G401.6 (cell line): ENCODE measurements at regions not wholly inside any gene's neighbourhood (a gene's known extent, or its start where the extent isn't known, plus 50 kb on each side); places are given as distances from the start of the nearest gene placed in this dataset.

Source experiments
- FAIRE-seq: peaks from 2 replicates; lab custom pipeline; 2012; peaks lifted over from hg19 to GRCh38; lab: Jason Lieb, UNC

DNA sequence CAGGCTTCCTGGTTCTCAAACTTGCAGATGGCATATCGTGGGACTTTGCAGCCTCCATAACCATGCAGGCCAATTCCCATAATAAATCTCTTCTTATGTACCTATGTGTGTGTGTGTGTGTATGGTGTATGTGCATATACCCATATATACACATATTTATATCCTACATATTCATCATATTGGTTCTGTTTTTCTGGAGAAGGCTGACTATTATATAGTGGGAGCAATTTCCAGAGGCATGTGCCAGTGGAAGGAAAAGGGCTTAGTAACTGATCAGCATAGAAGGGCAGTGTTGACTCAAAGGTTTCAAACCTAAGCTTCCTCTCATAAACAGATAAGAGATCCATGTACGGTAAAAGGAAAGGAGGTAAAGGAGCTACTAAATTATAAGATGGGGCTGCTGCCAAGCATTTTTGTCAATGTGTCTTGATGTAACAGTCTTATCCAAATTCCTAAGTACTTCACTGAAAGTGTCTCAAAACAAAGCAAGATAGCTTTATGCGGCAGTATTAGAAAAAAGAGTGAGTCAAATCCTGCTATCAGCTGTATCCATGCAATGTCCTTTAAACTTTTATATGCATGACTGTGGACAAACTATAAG lies 432.1 kb downstream of the TBC1D4 start:
- no peak for FAIRE-seq

DNA sequence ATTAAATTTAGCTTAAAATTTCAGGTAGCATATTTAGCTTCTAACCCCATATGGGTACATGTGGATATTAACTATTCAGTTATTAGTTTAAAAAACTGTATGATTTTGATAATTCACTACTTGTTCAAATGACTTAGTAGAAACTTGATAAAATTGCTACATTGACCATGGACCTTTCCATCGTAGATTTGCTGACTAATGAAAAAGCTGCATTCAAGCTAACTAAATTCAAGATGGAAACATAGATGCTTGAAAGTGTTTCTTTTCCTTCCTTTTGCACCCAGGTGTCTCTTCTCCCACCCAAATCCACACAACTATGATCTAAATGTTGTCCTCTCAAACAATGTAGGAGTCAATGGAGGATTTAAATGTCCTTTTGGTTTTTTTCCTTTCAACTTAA lies 439.2 kb downstream of the TBC1D4 start:
- FAIRE-seq: no peak

DNA sequence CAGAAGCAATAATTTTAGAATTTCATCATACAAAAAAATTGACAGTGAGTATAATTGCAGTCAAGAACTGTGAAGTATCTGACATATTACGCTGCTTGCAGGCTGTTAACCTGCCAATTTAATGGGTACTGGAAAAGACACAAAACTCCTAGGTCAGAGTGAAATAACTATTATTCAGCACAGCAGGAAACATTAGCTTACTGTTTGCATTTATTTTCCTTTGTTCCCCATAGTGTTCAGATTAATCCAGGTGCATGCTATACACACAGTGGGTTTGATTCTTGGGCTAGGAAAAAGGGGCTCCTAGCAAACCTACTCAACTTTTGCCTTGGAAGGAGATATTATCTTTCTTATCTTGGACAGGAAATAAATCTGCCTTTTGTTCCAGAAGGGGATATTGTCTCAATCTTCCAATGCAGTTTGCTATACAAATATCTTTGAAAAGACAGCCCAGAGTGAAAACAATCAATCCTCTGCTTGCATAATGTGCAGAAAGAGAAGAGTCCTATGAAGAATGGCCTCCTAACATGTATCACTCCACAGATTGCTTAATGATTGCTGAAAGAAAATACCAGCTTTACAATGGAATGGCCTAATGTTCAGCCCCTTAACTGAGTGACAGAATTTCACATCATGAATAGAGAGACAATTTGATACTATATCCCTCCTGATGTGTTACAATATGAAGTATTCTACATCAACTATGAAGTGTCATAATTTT lies 443.4 kb downstream of the TBC1D4 start:
- FAIRE-seq: no peak

DNA sequence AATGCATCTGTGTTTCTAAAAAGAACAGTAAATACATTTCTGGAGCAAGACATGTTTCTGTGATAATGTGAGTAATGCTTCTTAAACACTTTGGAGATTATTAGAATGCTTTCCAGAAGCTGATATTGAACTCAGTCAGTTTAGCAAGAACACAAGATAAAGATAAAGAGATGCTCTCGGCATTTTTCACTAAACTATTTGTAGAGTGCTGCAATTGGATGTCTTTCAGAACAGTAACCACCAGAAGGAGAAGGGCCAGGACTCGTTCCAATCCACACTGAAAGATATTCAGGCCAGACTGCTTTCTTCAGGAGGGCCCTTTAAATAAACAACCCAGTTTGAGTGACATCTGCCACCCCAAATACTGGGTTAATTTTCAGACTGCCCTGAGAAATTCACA lies 456.0 kb downstream of the TBC1D4 start:
- FAIRE-seq: no peak

DNA sequence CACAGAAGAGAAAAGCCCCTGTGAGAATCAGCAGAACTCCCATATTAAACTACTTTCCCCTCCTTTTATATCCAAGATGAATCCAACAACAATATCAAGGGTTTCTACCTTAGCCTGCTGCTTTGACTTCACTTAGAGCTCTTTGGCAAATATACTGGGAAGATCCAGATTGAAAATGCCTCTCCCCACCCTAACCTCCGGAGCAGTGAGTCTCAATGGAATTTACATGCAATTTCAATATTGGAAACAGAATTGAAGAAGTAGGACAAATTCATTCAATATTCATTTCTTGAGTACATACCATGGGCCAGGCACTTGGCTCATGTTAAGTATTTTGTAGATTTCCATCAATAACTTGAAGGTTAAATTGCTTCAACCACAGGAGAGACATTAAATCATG lies 457.4 kb downstream of the TBC1D4 start:
- no peak for FAIRE-seq

DNA sequence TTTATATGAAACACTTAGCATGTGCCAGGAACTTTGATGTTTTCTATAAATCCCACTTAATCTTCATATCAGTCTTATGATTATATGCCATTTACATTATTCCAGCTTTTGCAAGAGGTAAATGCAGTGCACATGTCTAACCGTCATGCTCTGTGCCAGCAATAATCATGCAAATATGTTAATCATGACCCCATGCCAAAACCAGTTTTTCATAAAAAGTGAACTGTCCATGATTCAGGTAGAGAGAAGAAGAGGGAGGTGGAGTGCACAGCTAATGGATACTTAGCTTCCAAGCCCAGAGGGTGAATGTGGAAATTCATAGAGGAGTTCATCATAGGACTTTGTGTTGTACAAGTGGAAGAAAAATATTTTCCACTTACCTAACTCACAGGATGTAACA lies 458.4 kb downstream of the TBC1D4 start:
- no peak for FAIRE-seq

DNA sequence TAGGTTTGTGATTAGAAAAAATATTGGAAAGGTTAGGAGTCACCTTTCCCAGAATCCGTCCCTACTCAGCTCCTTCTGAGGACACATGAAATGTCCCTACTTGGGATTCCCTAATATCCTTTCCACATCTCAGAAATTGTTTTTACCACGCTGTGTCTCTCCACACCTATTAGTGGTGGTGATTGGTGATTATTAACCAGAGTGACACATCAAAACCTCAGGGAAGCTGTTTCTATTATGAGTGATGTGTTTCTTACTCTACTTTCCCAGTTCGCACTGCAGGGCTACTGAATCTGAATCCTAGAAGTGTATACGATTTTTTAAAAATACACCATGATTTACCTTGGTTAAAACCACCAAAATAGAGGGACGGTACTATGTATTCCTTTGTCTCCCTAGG lies 460.8 kb downstream of the TBC1D4 start:
- FAIRE-seq: no peak

DNA sequence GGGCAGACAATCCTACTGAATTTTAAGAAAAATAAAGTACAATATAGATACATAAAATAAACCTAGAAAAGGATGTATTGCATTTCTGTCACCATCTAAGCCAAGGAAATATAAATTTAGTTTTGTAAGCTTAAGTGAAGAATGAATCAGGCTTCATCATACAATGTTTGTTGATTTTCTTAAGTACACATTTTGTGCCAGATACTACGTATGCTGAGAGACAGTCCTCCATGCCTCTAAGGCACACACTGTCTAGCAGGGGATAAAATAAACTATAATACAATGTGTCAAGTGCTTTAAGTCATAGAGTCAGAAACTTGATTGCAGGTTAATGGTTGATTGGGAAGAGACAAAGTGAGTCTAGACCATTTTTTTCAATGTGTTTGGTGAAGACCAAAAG lies 465.7 kb downstream of the TBC1D4 start:
- FAIRE-seq: no peak

DNA sequence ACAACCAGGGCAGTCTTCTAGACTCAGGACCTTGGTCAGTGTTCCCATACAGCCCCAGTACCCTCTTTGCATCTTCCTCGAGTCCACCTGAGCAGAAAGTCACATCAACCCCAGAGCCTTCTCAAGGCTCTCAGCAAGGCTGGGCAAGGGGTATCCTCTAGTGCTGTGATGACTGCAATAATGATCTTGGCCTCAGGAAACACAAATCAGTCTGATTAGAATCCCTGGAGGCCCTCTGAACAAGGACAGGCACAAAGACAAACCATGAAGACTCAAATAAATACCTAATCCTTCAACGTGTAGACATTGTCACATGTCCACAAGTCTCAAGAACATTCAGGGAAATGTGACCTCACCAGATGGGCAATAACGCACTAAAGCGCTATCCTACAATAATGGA lies 468.2 kb downstream of the TBC1D4 start:
- FAIRE-seq: no peak

DNA sequence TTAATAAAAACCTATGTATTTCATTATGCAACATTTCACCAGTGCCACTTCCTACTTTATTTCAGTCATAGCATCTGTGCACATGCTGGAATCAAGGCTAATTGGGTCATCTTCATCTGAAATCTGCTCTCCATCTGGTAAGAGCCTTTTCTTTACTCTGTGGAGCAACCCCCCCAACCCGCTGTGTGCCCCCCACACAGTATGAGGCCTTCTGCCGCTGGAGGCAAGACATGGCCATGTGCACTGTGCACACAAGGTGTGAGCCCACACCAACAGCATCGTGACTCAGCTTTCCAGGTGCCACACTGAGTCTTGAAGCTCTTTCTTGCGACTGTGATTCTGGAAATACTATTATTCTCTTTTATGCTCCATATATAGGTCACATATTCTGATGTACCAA lies 471.0 kb downstream of the TBC1D4 start:
- no peak for FAIRE-seq

DNA sequence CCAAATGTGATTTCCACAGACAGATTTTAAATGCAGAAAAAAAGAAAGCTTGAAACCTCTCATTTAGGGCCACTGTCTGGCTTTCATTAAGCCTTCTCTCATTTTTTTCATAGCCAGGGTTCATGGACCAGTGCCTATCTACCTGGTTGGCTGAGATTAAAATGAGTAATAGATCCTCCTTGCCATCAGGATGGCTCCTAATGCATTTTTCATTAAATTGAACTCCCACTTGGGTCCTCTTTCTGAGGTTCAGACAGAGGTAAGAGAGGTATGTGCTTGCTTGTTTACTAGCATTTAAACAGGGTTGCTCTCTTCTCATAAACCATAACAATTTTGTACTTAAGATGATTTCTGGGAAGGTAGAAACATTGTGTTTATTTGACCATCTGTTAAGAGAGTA lies 473.0 kb downstream of the TBC1D4 start:
- FAIRE-seq: no peak

DNA sequence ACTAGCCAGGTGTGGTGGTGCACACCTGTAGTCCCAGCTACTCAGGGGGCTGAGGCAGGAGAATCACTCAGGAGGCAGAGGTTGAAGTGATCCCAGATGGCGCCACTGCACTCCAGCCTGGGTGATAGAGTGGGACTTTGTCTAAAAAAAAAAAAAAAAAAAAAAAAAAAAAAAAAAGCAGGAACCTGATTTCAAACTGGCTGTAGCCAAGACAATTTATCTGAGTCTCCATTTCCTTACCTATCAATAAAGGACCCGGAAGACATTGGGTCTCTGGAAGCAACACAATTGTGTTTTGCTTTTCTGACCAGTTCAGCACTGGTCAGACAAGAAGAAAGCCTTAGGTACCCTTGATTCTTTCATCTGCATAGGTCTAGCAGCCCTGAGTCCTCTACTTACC lies 491.0 kb downstream of the TBC1D4 start:
- FAIRE-seq: no peak

DNA sequence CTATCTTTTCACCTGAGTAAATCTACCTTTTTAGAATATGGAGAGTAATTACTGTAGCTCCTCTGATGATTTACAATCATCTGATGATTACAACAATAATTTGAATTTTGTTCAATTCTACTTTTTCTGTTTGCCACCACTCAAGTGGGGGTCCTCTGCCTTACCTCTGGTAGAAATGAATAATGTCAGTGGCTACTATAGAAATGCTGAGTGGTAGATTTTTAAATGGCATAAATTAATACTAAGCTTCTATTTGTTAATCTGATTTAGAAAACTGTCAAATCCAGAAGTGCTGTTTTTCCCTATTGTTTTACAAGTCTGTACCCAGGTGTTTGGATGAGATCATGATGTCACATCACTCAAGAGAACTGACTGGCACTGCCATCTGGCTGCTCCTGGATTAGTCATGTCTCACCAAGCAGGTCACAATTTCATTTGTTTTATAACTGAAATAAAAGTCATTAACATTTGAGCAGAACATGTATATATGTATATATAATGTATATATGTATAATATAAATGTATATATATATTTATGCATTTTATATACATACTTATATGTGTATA lies 494.8 kb downstream of the TBC1D4 start:
- no peak for FAIRE-seq

DNA sequence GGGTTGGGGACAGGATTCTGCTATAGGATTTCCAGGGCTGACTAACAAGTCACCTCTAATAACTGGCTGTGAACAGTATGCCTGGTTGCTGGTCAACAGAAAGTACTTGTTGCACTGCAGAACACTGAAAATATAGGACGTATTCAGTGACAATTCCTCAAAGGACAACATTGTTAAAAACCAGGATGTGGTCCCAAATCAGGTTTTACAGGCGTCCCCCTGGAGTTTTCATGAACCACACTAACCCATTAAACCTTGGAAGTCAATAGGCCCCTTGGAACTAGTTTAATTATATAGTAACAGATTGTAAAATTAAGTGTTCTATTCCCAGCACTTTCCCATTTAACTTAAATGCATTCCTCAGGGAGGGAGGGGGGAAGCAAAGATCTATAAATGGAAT lies 495.4 kb downstream of the TBC1D4 start:
- no peak for FAIRE-seq

DNA sequence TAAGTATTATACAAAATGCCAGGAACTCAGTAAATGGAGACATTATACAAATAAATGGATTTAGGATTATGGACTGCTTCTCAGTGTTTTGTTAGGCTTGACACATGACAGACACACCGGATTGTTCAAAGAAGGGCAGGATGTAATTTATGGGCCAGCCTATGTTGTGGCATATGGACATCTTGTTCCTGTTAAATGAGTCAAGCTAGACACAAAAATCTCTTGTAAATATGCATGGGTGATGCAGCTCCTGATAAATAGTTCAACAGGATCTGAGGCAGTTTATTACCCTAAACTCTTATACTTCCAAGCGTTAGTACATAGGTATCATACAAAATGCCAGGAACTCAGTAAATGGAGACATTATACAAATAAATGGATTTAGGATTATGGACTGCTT lies 502.3 kb downstream of the TBC1D4 start:
- FAIRE-seq: no peak

DNA sequence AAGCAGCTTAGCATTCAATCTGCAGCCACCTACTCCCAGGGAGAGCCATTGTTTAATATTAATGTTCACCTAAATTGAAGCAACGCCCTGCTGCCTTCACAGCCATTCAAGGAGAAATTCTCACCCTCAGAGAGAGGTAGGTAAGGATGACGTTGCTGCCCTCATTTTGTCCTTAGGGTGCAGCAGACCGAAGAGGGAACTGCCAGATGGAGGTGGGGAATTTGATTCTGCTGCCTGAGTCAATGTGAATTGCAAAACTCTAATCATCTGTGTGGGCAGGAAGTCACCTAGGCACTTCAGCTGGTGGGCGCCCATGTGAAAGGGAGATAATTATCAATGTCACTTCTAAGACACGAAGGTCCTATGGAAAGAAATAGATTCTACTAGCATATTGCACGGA lies 503.4 kb downstream of the TBC1D4 start:
- FAIRE-seq: no peak

DNA sequence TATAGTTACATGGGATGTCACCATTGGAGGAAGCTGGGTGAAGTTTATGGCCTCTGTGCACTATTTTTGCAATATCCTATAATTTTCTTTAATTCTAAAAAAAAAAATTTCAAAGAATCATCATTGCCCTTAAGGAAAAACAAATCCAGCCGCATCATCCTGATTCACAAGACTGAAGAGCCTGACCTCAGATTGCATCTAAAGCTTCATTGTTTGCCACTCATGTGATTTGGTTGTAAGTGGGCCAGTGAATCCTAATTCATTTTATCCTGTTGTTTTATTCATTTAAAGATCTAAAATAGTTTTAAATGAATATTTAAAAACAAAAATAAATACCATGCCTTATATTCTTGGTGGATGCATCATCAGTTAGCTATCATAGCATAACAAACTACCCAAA lies 504.5 kb downstream of the TBC1D4 start:
- FAIRE-seq: no peak

DNA sequence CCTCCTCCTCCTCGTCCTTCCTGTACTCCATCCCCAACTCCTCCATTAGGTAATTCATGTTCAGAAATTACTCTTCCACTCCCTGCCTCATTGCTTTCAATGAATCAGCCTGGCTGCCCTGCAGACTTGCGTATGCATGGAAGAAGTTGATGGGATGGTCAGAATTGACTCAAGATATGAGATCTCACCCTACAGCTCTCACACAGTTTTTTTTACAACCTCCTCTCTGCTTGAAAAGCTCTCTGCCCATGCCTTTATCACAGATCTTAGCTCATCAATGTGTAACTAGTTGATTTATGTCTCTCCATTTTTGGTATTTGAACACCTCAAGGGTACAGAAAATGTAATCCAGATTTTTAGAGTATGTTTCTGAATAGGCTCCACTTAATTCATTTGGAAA lies 506.9 kb downstream of the TBC1D4 start:
- no peak for FAIRE-seq

DNA sequence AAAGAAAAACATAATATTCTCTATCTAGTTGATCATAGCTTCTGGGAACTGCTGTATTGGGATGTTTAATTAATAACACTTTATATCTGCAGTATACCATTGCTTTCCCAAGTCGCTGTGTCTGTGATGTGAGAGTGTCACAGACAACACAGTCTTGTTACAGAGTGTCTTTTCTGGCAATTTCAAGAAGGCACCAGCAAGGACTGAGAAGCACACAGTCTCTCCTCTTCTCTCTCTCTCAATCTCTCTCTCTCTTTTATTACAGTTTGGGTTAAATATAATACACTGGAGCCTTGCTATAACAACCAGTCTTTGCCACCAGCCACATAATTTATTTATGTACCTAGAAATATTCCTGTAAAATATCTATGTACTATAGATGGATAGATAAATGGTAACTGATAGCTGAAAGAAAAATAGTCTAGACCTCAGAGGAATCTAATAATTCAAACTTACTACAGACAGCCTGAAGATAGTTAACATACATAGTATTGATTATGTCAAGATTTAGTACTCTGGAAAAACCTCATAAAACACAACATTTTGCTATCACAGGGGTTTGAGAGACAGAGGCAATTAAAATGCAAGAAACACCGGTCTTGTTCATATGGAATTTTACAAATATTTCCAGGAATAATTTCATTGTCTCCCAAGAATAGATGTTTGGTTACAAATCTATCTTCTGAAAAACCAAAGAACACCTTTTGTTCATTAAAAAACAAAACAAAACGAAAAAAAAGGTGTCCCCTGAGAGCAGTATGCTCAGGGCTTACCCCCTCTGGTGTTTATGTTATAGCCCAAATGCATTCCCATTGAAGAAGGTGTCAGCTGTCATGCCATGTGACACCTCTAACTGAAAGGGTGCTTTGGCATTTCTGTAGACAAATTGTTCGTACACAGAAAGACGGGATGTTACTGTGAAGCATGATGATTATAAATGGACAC lies 507.8 kb downstream of the TBC1D4 start:
- FAIRE-seq: no peak

DNA sequence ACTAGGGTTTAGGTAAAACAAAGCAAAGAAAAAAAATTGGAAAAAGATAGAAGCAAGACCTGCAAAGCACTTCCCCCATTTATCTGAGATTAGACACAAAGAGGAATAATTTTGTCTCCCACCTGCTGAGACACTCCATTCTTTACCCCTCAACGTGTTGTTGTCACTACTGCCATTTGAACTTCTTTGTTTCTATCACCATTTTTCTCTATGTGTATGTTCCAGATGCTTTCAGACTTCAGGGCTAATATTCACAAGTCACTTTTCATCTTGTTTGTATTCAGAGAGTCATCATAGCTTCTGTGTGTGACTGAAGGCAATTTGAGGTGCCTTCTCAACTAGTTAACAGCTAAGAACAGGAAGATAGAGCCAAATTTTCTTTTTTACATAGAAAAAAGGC lies 512.5 kb downstream of the TBC1D4 start:
- no peak for FAIRE-seq

DNA sequence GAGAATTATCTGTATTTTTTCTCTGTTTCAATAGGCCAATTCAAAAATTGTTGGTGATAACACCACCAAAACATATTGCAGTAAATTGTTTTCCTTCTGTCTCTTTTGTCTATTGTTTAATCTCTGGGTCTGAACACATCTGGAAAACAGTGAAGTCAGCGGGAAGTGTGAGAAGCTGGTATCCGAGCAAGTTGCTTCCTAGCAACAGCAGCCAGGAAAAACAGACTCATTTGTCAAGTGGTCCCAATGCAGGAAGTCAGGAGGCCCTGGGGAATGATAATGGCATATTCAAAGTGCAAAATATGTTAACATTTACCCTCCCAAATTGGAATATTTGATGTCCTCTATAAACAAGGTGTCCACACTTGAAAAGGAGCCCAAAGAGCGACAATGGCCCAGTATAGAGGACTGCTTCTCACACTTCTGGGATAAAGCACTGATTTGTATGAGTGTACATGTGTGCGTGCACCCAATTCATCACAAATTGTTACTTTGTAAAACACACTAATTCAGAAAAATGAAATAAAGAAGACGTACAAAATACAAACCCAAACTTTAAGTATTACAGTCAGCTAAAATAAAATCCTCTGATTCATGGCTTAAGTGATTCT lies 515.0 kb downstream of the TBC1D4 start:
- FAIRE-seq: no peak

DNA sequence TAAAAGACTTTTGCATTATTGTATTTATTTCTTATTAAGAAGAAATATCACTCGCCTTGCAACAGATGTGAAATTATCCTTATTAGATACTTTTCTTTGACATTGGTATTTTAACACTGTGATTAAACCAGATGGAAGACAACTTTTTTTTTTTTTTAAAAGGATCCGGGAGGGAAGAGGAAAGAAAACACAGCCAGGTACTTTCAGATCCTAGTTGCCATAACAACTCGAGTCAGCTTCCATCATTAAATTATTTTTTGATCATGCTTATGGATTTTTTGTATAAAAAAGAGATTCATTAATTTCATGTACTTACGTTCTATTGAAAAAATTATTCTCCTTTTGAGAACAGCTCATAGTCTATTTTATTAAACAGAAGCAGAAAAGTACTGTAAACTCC lies 515.7 kb downstream of the TBC1D4 start:
- FAIRE-seq: no peak

DNA sequence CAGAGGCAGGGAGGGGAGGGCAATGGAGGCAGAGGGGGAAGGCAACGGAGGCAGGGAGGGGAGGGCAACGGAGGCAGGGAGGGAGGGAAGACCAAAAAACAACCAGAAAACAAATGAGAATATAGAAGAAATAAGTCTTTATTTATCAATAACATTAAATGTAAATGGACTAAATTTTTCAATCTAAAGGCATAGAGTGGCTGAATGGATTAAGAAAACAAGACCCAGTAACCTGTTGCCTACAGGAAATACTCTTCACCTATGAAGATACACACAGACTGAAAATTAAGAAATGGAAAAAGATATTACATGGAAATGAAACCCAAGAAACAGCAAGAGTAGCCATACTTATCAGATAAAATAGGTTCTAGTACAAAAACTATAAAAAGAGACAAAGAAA lies 536.3 kb downstream of the TBC1D4 start:
- FAIRE-seq: no peak
